Choroid plexus epithelial cell (primary cell): ENCODE measurements at regions not wholly inside any gene's neighbourhood (a gene's known extent, or its start where the extent isn't known, plus 50 kb on each side); places are given as distances from the start of the nearest gene placed in this dataset.
A peak's percentile ranks its signal among the peaks of the same experiment; 100 is the strongest.

ENCODE experiments used
- DNase-seq: peaks from one replicate; pipeline ENCODE4 v3.0.0-alpha.2; 2010; ENCODE audit warnings: low read depth
- H3K4me3 ChIP-seq: 2 replicates; pipeline ENCODE4 v1.5.1; 2011; ENCODE audit warnings: low read depth, mild to moderate bottlenecking, control low read depth, low read length, moderate library complexity
- CTCF ChIP-seq: conservative IDR thresholded peaks from 2 replicates; pipeline ENCODE4 v1.5.1; 2011; ENCODE audit warnings: low read depth, mild to moderate bottlenecking, control low read depth, inconsistent platforms, low read length, moderate library complexity

DNA sequence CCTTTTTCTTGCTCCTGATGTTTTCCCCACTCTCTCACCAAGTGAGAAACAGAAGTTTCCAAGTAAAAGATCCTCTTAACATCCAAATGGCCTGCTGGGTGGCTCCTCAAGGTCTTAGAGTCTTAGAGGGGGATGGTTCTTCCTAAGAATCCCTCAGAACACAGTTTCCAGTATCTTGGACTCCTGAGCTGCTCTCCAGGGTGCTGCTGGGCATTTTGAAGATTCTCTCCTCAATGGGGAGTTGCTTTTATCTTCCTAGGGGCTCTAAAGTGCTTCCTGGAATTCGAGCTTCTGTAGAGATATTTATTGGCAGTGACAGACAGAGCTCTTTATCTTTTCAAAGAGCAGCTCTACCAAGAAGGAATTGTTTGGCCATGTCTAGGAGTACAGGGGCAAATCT is 70.8 kb upstream of the SLC35B3 start:
- TF ChIP-seq CTCF: no peak
- no peak overlapping the region for H3K4me3 ChIP-seq
- no peak for DNase-seq

- H3K4me3 ChIP-seq: no peak overlapping the region
- DNase-seq: peak; percentile 28
- TF ChIP-seq CTCF: peak; percentile 58
Measured at GRCh38 chr6:8499540-8499939, 64.2 kb upstream of the SLC35B3 start.

- DNase-seq: no peak
- no peak for TF ChIP-seq CTCF
- no peak overlapping the region for H3K4me3 ChIP-seq
Measured at GRCh38 chr6:8494730-8495129, 59.4 kb upstream of the SLC35B3 start.

GRCh38 chr6:8492536-8493133 is 57.3 kb upstream of the SLC35B3 start:
- no peak overlapping the region for H3K4me3 ChIP-seq
- no peak for TF ChIP-seq CTCF
- DNase-seq: no peak
